Inflammatory macrophage treated with lipopolysaccharide for 4 hours (primary cell): ENCODE measurements at regions not wholly inside any gene's neighbourhood (a gene's known extent, or its start where the extent isn't known, plus 50 kb on each side); places are given as distances from the start of the nearest gene placed in this dataset.
"Not testable (repeated sequence)": the region's sequence is repeated elsewhere in the genome, so short reads cannot be mapped to it uniquely, and the experiment has no call there.

ENCODE experiments used
- DNase-seq: peaks from one replicate; pipeline ENCODE4 v3.0.0-alpha.2; 2020

GRCh38 chrX:31014474-31014873 lies 57.4 kb downstream of the FTHL17 start:
- DNase-seq, result not testable (repeated sequence)

- DNase-seq, result no peak
These were observed 59.3 kb downstream of the FTHL17 start for GRCh38 chrX:31012509-31013025.

GRCh38 chrX:31007321-31007720 lies 64.5 kb downstream of the FTHL17 start:
- no peak for DNase-seq

- DNase-seq, result no peak
These were observed 65.8 kb downstream of the FTHL17 start for GRCh38 chrX:31006027-31006426.

- DNase-seq, result no peak
These were observed 74.4 kb downstream of the FTHL17 start for GRCh38 chrX:30997411-30997810.

- no peak for DNase-seq
These were observed 76.1 kb downstream of the FTHL17 start for GRCh38 chrX:30995705-30996104.

- DNase-seq, result no peak
These were observed 76.7 kb downstream of the FTHL17 start for GRCh38 chrX:30995060-30995700.

- DNase-seq, result not testable (repeated sequence)
These were observed 77.8 kb downstream of the FTHL17 start for GRCh38 chrX:30994018-30994417.

GRCh38 chrX:30992381-30992904 lies 79.4 kb downstream of the FTHL17 start:
- DNase-seq, result no peak

GRCh38 chrX:30990361-30990760 lies 81.5 kb downstream of the FTHL17 start:
- DNase-seq, result no peak

- peak; percentile 45 for DNase-seq
These were observed 89.4 kb downstream of the FTHL17 start for GRCh38 chrX:30982467-30982866.

- peak; percentile 27 for DNase-seq
These were observed 89.9 kb downstream of the FTHL17 start for GRCh38 chrX:30981968-30982367.

- no peak for DNase-seq
These were observed 90.2 kb upstream of the TAB3 start for GRCh38 chrX:30979271-30979670.

- DNase-seq, result no peak
These were observed 86.4 kb upstream of the TAB3 start for GRCh38 chrX:30975467-30975866.

- no peak for DNase-seq
These were observed 84.9 kb upstream of the TAB3 start for GRCh38 chrX:30973784-30974427.

- DNase-seq, result peak; percentile 38
These were observed 82.9 kb upstream of the TAB3 start for GRCh38 chrX:30971774-30972603.

- no peak for DNase-seq
These were observed 78.5 kb upstream of the TAB3 start for GRCh38 chrX:30967516-30967915.

GRCh38 chrX:30965767-30966166 lies 76.7 kb upstream of the TAB3 start:
- DNase-seq, result no peak

- no peak for DNase-seq
These were observed 72.5 kb upstream of the TAB3 start for GRCh38 chrX:30961387-30962174.

- DNase-seq, result no peak
These were observed 68.7 kb upstream of the TAB3 start for GRCh38 chrX:30957753-30958152.

GRCh38 chrX:30955687-30956086 lies 66.6 kb upstream of the TAB3 start:
- no peak for DNase-seq

GRCh38 chrX:30951003-30951402 lies 61.9 kb upstream of the TAB3 start:
- DNase-seq, result no peak

GRCh38 chrX:30950391-30950790 lies 61.3 kb upstream of the TAB3 start:
- no peak for DNase-seq
